GM23338 (cell line): ENCODE measurements at regions not wholly inside any gene's neighbourhood (a gene's known extent, or its start where the extent isn't known, plus 50 kb on each side); places are given as distances from the start of the nearest gene placed in this dataset.

ENCODE experiments used
- ATAC-seq: fragments of 200-7000 bp; cut with Tn5 transposase; 3 replicates; pipeline ENCODE4 v1.9.1; 2020
- DNase-seq: peaks from one replicate; pipeline ENCODE4 v3.0.0-alpha.2; 2015; ENCODE audit warnings: low spot score
- H2AFZ ChIP-seq: fragments of 200-600 bp; sonication (generic); 2 replicates; pipeline ENCODE4 v1.8.0; 2016; ENCODE audit warnings: antibody characterized with exemption, mild to moderate bottlenecking, moderate library complexity
- H3F3A ChIP-seq: fragments of 200-600 bp; sonication (generic); replicated peaks from 2 replicates; pipeline ENCODE4 v1.8.0; 2017; ENCODE audit warnings: antibody characterized with exemption, mixed run types, low read depth
- H3K27ac ChIP-seq: fragments of 200-600 bp; sonication (generic); 2 replicates; pipeline ENCODE4 v1.6.1; 2016; ENCODE audit warnings: low read depth
- H3K27me3 ChIP-seq: fragments of 200-600 bp; sonication (generic); 2 replicates; pipeline ENCODE4 v1.8.0; 2016; ENCODE audit warnings: mild to moderate bottlenecking, mixed run types, moderate library complexity; ENCODE audit not compliant: insufficient read depth
- H3K36me3 ChIP-seq: fragments of 200-600 bp; sonication (generic); 2 replicates; pipeline ENCODE4 v1.8.0; 2016; ENCODE audit warnings: mild to moderate bottlenecking; ENCODE audit not compliant: insufficient read depth
- H3K4me1 ChIP-seq: fragments of 200-600 bp; sonication (generic); 2 replicates; pipeline ENCODE4 v1.8.0; 2016; ENCODE audit warnings: mild to moderate bottlenecking, moderate library complexity; ENCODE audit not compliant: insufficient read depth
- H3K4me2 ChIP-seq: fragments of 200-600 bp; sonication (generic); 2 replicates; pipeline ENCODE4 v1.7.1; 2017; ENCODE audit warnings: mixed run types
- H3K4me3 ChIP-seq: fragments of 200-600 bp; sonication (generic); 2 replicates; pipeline ENCODE4 v1.6.1; 2016; ENCODE audit warnings: mixed run types
- H3K79me2 ChIP-seq: fragments of 200-600 bp; sonication (generic); replicated peaks from 2 replicates; pipeline ENCODE4 v1.8.0; 2017; ENCODE audit warnings: mild to moderate bottlenecking; ENCODE audit not compliant: insufficient read depth
- H3K9me2 ChIP-seq: fragments of 200-600 bp; sonication (generic); 2 replicates; pipeline ENCODE4 v1.8.0; 2017; ENCODE audit not compliant: insufficient read depth
- H4K20me1 ChIP-seq: fragments of 200-600 bp; sonication (generic); replicated peaks from 2 replicates; pipeline ENCODE4 v1.8.0; 2017; ENCODE audit warnings: mild to moderate bottlenecking; ENCODE audit not compliant: insufficient read depth
- H3K27ac Mint-ChIP-seq: 2 replicates; pipeline ENCODE4 v1.8.0; 2020; ENCODE audit warnings: inconsistent platforms, mild to moderate bottlenecking, moderate library complexity, mixed read lengths
- H3K27me3 Mint-ChIP-seq: 3 replicates; pipeline ENCODE4 v1.8.0; 2022; ENCODE audit warnings: low read depth, mild to moderate bottlenecking, moderate library complexity, mixed read lengths, inconsistent platforms; ENCODE audit not compliant: insufficient read depth, poor library complexity
- H3K36me3 Mint-ChIP-seq: 3 replicates; pipeline ENCODE4 v1.8.0; 2021; ENCODE audit warnings: low read depth, mild to moderate bottlenecking, inconsistent platforms, moderate library complexity, mixed read lengths
- H3K4me1 Mint-ChIP-seq: 3 replicates; pipeline ENCODE4 v1.8.0; 2020; ENCODE audit warnings: mild to moderate bottlenecking, inconsistent platforms, mixed read lengths
- H3K4me3 Mint-ChIP-seq: 3 replicates; pipeline ENCODE4 v1.8.0; 2021; ENCODE audit warnings: moderate library complexity, mild to moderate bottlenecking, inconsistent platforms, mixed read lengths
- H3K9me3 Mint-ChIP-seq: 3 replicates; pipeline ENCODE4 v1.8.0; 2020; ENCODE audit warnings: moderate library complexity, mild to moderate bottlenecking, inconsistent platforms, mixed read lengths
- CTCF ChIP-seq, 2 experiments: fragments of 200-600 bp in 1 of 2; sonication (generic) in 1 of 2; conservative IDR thresholded peaks; 2 replicates each; pipeline versions ENCODE4 v1.5.1 to v1.6.1; 2016 to 2017; ENCODE audit warnings: antibody characterized with exemption in 2 of 2, low read depth in 2 of 2, mild to moderate bottlenecking in 2 of 2, moderate library complexity in 1 of 2
- EZH2 ChIP-seq: fragments of 200-600 bp; sonication (generic); IDR thresholded peaks from one replicate; pipeline ENCODE4 v1.8.0; 2017; ENCODE audit warnings: antibody characterized with exemption, mild to moderate bottlenecking, low read depth; ENCODE audit not compliant: unreplicated experiment
- EZH2phosphoT487 ChIP-seq: fragments of 200-600 bp; sonication (generic); IDR thresholded peaks from one replicate; pipeline ENCODE4 v1.8.1; 2018; ENCODE audit warnings: antibody characterized with exemption; ENCODE audit not compliant: unreplicated experiment
- NANOG ChIP-seq: IDR thresholded peaks from 2 replicates; pipeline ENCODE4 v1.6.1; 2016; ENCODE audit warnings: antibody characterized with exemption, borderline replicate concordance
- POLR2AphosphoS5 ChIP-seq: IDR thresholded peaks from 2 replicates; pipeline ENCODE4 v1.6.1; 2016; ENCODE audit warnings: antibody characterized with exemption, low read depth
- REST ChIP-seq: IDR thresholded peaks from one replicate; pipeline ENCODE4 v1.6.1; 2018; ENCODE audit warnings: antibody characterized with exemption; ENCODE audit not compliant: unreplicated experiment
- ZNF114 ChIP-seq: fragments of 250-450 bp; sonication (Bioruptor Pico); IDR thresholded peaks from 2 replicates; pipeline ENCODE4 v1.5.0; 2020; ENCODE audit warnings: mild to moderate bottlenecking, moderate library complexity
- ZNF331 ChIP-seq: fragments of 250-450 bp; sonication (Bioruptor Pico); IDR thresholded peaks from 2 replicates; pipeline ENCODE4 v1.5.0; 2020; ENCODE audit warnings: low read depth, mild to moderate bottlenecking, moderate library complexity
- ZNF462 ChIP-seq: fragments of 250-450 bp; sonication (Bioruptor Pico); IDR thresholded peaks from 2 replicates; pipeline ENCODE4 v1.5.0; 2020; ENCODE audit warnings: mild to moderate bottlenecking, moderate library complexity

GRCh38 chr22:27314276-27314807, 487.2 kb downstream of the MN1 start:
- ATAC-seq (no peak), DNase-seq (no peak)
- Histone ChIP-seq H3F3A (peaks cover 14% of the 10 kb centered on the region; the same call in 1 of the 2 replicates), H3K79me2 (no peaks in the 10 kb centered on the region), H3K27me3 (no peaks in the 10 kb centered on the region), H3K9me2 (no peaks in the 10 kb centered on the region), H3K4me3 (no peak overlapping the region), H3K36me3 (no peaks in the 10 kb centered on the region), H2AFZ (no peak overlapping the region), H3K4me1 (peaks cover 38% of the 10 kb centered on the region), H3K27ac (no peak overlapping the region), H4K20me1 (no peaks in the 10 kb centered on the region), H3K4me2 (no peak overlapping the region)
- Mint-ChIP-seq H3K27me3 (peaks cover 8% of the 10 kb centered on the region), H3K4me1 (peaks cover 16% of the 10 kb centered on the region), H3K4me3 (no peak overlapping the region), H3K9me3 (peaks cover 3% of the 10 kb centered on the region; the same call in 2 of the 3 replicates), H3K36me3 (peaks cover 5% of the 10 kb centered on the region; the same call in 1 of the 3 replicates), H3K27ac (no peak overlapping the region)
- TF ChIP-seq ZNF114 (CRISPR knock-in tag) (no peak), ZNF462 (no peak), EZH2 (no peak), EZH2phosphoT487 (no peak), NANOG (no peak), REST (no peak), POLR2AphosphoS5 (no peak), ZNF331 (CRISPR knock-in tag) (no peak), CTCF (conservative IDR thresholded peaks at IDR 0.05; ENCODE audit: low read depth in 2 of 2) (no peak)
